Lower leg skin (tissue), 4 donors: ENCODE measurements at regions not wholly inside any gene's neighbourhood (a gene's known extent, or its start where the extent isn't known, plus 50 kb on each side); places are given as distances from the start of the nearest gene placed in this dataset.

Experiments used
- DNase-seq, 2 donors: peaks; one replicate each; pipeline ENCODE4 v3.0.0-alpha.2; 2019; ENCODE audit warnings: low spot score in 2 of 2
- H3K4me3 ChIP-seq: fragments of 200-600 bp; sonication (generic); 2 replicates; pipeline ENCODE4 v1.5.1; 2017; ENCODE audit warnings: mild to moderate bottlenecking, low read depth; ENCODE audit not compliant: poor library complexity, severe bottlenecking
- POLR2A ChIP-seq, 2 donors: fragments of 450-650 bp; IDR thresholded peaks; one replicate each; pipeline ENCODE4 v1.6.1; 2016 to 2017; ENCODE audit warnings: antibody characterized with exemption in 2 of 2, mild to moderate bottlenecking in 1 of 2, moderate library complexity in 1 of 2
- WGBS, 2 donors: methylation state at CpG; one replicate each; pipeline ENCODE4 v1.1.5; 2018; 5-methylcytosine and 5-hydroxymethylcytosine counted together
- intact Hi-C: fragments of 100-400 bp; cut with DNase I; formaldehyde crosslinking; loops from one replicate; pipeline ENCODE4 v1.15.0; 2023; ENCODE audit warnings: low total_unique reads
- TF ChIP-seq, protein P1 (sequence below), 3 donors: fragments of 450-650 bp; IDR thresholded peaks; one replicate each; pipeline ENCODE4 v1.5.1; 2016; ENCODE audit warnings: antibody characterized with exemption in 3 of 3, mild to moderate bottlenecking in 3 of 3, moderate library complexity in 2 of 3

DNA sequence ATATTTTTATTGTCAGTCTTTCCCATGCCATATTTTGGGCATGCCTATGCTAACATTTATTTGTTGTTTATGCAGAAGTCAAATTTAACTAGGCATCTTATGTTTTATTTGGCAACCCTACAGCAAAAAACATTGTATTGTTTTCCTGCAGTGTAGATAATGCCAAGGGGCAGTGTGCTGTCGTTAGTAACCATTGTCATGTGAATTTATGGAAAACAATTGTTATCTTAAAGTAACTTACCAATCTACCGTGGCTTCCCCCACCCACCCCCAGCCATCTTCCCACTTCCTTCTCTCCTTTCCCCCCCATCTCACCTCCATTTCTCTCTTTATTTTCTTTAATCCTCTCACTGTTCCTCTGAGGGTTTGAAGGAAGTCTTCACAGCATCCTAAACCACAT is 370.5 kb downstream of the ACTR3B start:
- DNase-seq: no peak
- no peak for TF ChIP-seq POLR2A (IDR thresholded peaks at IDR 0.05)
- TF ChIP-seq, protein P1, sequence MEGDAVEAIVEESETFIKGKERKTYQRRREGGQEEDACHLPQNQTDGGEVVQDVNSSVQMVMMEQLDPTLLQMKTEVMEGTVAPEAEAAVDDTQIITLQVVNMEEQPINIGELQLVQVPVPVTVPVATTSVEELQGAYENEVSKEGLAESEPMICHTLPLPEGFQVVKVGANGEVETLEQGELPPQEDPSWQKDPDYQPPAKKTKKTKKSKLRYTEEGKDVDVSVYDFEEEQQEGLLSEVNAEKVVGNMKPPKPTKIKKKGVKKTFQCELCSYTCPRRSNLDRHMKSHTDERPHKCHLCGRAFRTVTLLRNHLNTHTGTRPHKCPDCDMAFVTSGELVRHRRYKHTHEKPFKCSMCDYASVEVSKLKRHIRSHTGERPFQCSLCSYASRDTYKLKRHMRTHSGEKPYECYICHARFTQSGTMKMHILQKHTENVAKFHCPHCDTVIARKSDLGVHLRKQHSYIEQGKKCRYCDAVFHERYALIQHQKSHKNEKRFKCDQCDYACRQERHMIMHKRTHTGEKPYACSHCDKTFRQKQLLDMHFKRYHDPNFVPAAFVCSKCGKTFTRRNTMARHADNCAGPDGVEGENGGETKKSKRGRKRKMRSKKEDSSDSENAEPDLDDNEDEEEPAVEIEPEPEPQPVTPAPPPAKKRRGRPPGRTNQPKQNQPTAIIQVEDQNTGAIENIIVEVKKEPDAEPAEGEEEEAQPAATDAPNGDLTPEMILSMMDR (IDR thresholded peaks at IDR 0.05): no peak
- intact Hi-C loops: no loop called here
- H3K4me3 ChIP-seq: no peak overlapping the region
- WGBS, 2 donors: 20 to 22% methylated on average over 2 of the region's 2 CpGs

DNA sequence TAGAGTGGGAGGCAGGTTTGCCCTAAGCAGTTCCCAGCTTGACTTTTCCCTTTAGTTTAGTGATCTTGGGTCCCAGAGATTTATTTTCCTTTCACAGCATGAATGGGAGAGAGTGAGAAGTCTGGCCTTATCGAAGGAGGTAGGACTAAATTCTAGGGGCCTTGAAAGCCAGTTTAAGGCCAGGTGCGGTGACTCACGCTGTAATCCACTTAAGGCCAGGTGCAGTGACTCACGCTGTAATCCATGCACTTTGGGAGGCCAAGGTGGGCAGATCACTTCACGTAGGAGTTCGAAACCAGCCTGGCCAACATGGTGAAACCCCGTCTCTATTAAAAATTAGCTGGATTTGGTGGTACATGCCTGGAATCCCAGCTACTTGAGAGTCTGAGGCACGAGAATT is 392.2 kb downstream of the ACTR3B start:
- WGBS, 2 donors: 80 to 89% methylated on average over 8 of the region's 8 CpGs
- intact Hi-C loops: no loop called here
- no peak for DNase-seq
- H3K4me3 ChIP-seq: no peak overlapping the region
- TF ChIP-seq, protein P1 (IDR thresholded peaks at IDR 0.05): no peak
- no peak for TF ChIP-seq POLR2A (IDR thresholded peaks at IDR 0.05)

DNA sequence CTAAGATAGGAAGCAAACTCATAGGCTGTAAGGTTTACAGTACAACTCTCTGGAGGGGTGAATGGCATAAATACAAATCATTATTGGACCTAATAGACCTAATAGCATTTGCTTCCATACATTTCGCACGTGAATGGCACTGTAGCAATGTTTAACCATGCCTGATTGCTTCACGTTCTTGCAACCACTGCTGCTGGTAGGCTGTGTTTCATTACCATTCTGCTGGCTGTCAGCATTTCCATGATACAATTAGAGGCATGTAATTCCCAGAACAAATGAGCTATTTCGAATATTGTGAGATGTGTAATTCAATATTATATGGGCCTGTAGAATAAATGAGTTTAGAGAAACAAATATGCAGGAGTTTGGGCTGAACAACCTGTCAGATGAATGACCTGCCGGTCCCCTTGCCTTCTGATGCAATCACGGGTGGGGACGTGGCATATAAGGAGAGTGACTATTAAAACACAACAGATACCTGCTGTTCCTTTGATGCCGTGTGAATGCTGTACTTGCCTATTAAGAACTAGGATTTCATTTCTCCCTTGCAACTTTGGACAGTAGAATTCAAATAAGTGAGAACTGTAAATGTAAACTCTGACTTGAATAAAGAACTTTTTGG is 393.4 kb downstream of the ACTR3B start:
- intact Hi-C loops: no loop called here
- H3K4me3 ChIP-seq: no peak overlapping the region
- no peak for DNase-seq
- WGBS, 2 donors: 60 to 70% methylated on average over 8 of the region's 8 CpGs
- TF ChIP-seq POLR2A (IDR thresholded peaks at IDR 0.05): no peak
- TF ChIP-seq, protein P1 (IDR thresholded peaks at IDR 0.05): no peak

DNA sequence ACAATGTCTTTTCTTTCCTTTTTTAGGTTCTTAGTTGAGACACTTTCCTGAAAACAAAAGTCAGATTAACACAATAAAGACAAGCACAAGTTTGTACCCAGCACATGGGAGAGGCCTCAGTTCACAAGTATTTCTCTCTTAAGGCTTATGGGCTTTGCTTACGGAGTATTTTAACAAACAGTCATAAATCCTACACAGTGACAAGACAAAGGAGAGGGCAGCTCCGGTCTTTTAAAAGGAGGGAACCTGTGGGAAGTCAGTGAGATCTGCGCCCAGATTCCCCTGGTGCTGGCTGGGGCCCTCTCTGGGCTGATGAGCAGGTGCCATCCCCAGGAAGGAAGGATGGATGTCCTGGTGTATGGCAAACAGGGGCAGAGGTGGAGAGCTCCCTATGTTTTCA is 398.6 kb downstream of the ACTR3B start:
- WGBS, 2 donors: 33 to 44% methylated on average over 3 of the region's 3 CpGs
- intact Hi-C loops: no loop called here
- no peak for DNase-seq
- H3K4me3 ChIP-seq: no peak overlapping the region
- no peak for TF ChIP-seq POLR2A (IDR thresholded peaks at IDR 0.05)
- TF ChIP-seq, protein P1 (IDR thresholded peaks at IDR 0.05): no peak

DNA sequence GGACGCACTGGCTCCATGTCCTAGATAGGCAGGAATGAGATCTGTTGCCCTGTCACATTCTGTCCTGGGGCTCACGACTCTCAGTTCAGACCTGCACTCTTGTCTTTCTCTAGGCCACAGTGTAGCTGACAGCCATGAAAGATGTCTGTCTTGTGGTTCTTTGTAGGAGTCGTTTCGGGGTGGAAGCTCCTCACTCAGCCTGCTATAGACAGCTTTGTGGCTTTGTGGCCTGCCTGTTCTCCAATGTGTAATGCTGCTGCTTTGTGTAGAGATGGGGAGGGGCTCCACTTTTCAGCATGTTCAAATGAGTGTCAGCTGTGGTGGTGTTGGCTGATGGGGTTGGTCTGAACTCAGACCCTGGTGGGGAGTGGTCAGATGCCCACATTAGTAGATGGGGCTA is 410.7 kb downstream of the ACTR3B start:
- no peak overlapping the region for H3K4me3 ChIP-seq
- no peak for DNase-seq
- 78 to 81% methylated on average over 4 of the region's 4 CpGs for WGBS, 2 donors
- TF ChIP-seq, protein P1 (IDR thresholded peaks at IDR 0.05): no peak
- no peak for TF ChIP-seq POLR2A (IDR thresholded peaks at IDR 0.05)
- intact Hi-C loops: no loop called here

DNA sequence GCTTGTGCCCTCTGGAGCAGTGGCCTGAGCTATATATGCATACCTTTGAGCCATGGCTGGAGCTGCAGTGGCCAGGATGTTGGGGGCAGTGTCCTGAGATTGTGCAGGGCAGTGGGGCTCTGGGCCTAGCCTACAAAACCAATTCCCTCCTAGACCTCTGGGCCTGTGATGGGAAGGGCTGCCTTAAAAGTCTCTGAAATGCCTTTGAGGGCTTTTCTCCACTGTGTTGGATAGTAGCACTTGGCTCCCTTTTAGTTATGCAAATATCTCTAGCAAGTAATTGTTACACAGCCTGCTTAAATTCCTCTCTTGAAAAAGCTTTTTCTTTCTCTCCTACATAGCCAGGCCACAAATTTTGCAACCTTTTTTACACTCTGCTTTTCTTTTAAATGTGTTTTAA is 426.4 kb downstream of the ACTR3B start:
- no peak for DNase-seq
- intact Hi-C loops: no loop called here
- no peak overlapping the region for H3K4me3 ChIP-seq
- TF ChIP-seq POLR2A (IDR thresholded peaks at IDR 0.05): no peak
- TF ChIP-seq, protein P1 (IDR thresholded peaks at IDR 0.05): no peak
